HEK293 (cell line): ENCODE measurements at regions not wholly inside any gene's neighbourhood (a gene's known extent, or its start where the extent isn't known, plus 50 kb on each side); places are given as distances from the start of the nearest gene placed in this dataset.

Experiments
- CTCF ChIA-PET: fragments of 350-600 bp; formaldehyde crosslinking; extraction: SDS; loops from one replicate; lab custom pipeline; 2021; ENCODE audit warnings: antibody characterized with exemption; lab: Yijun Ruan, JAX
- POLR2A ChIA-PET: fragments of 300-600 bp; formaldehyde crosslinking; extraction: SDS; loops from one replicate; lab custom pipeline; 2020; ENCODE audit warnings: antibody characterized with exemption, inconsistent platforms; lab: Yijun Ruan, JAX
- H3K27ac ChIP-seq: fragments of 200-500 bp; sonication (Bioruptor generic); 2 replicates; pipeline ENCODE4 v1.5.1; 2014; ENCODE audit warnings: low read depth, low read length, control low read depth, inconsistent platforms; ENCODE audit errors: extremely low read depth
- H3K36me3 ChIP-seq, 2 experiments: fragments of 200-500 bp in 1 of 2; sonication (Bioruptor generic) in 1 of 2; 1 replicate in 1 of 2; 2 replicates in 1 of 2; pipeline ENCODE4 v1.5.1; 2014 to 2017; ENCODE audit warnings: inconsistent platforms in 2 of 2, low read length in 2 of 2; ENCODE audit not compliant: control insufficient read depth in 2 of 2, insufficient read depth in 1 of 2
- H3K4me1 ChIP-seq: fragments of 200-500 bp; sonication (Bioruptor generic); 2 replicates; pipeline ENCODE4 v1.5.1; 2014; ENCODE audit warnings: mild to moderate bottlenecking, low read length, inconsistent platforms; ENCODE audit not compliant: control insufficient read depth, insufficient read depth
- H3K4me3 ChIP-seq: 2 replicates; pipeline ENCODE4 v1.5.1; 2011; ENCODE audit warnings: low read depth, mild to moderate bottlenecking, control low read depth, low read length, moderate library complexity
- H3K9me3 ChIP-seq: fragments of 200-500 bp; sonication (Bioruptor generic); 2 replicates; pipeline ENCODE4 v1.5.1; 2014; ENCODE audit warnings: low read depth, low read length, inconsistent platforms; ENCODE audit not compliant: control insufficient read depth, insufficient read depth
- MEIS1 ChIP-seq: sonication (generic); formaldehyde crosslinking; IDR thresholded peaks from 2 replicates; pipeline ENCODE4 v1.8.1; 2022; ENCODE audit warnings: missing genetic modification reagents, mild to moderate bottlenecking, borderline replicate concordance
- OSR2 ChIP-seq: fragments of 450-650 bp; formaldehyde crosslinking; IDR thresholded peaks from 2 replicates; pipeline ENCODE4 v1.5.1; 2016; ENCODE audit warnings: missing biosample characterization, missing genetic modification characterization
- PRDM4 ChIP-seq: fragments of 450-650 bp; formaldehyde crosslinking; IDR thresholded peaks from 2 replicates; pipeline ENCODE4 v1.5.1; 2017; ENCODE audit warnings: missing biosample characterization, missing genetic modification characterization
- RBAK ChIP-seq: fragments of 450-650 bp; formaldehyde crosslinking; IDR thresholded peaks from 2 replicates; pipeline ENCODE4 v1.5.1; 2016; ENCODE audit warnings: missing biosample characterization, missing genetic modification characterization
- SCRT2 ChIP-seq: fragments of 450-650 bp; formaldehyde crosslinking; IDR thresholded peaks from 2 replicates; pipeline ENCODE4 v1.5.1; 2016; ENCODE audit warnings: missing biosample characterization, missing genetic modification characterization
- SETDB1 ChIP-seq: IDR thresholded peaks from one replicate; pipeline ENCODE4 v1.6.1; 2017; ENCODE audit warnings: mild to moderate bottlenecking, low read length, moderate library complexity, mixed read lengths; ENCODE audit not compliant: insufficient read length
- YY2 ChIP-seq: fragments of 450-650 bp; formaldehyde crosslinking; IDR thresholded peaks from 2 replicates; pipeline ENCODE4 v1.5.1; 2016; ENCODE audit warnings: missing biosample characterization, missing genetic modification characterization
- ZBTB21 ChIP-seq: fragments of 450-650 bp; formaldehyde crosslinking; IDR thresholded peaks from 2 replicates; pipeline ENCODE4 v1.5.1; 2017; ENCODE audit warnings: missing biosample characterization, missing genetic modification characterization
- ZBTB8A ChIP-seq: fragments of 450-650 bp; formaldehyde crosslinking; IDR thresholded peaks from 2 replicates; pipeline ENCODE4 v1.5.1; 2016; ENCODE audit warnings: missing biosample characterization, missing genetic modification characterization
- ZNF146 ChIP-seq: fragments of 450-650 bp; formaldehyde crosslinking; IDR thresholded peaks from 2 replicates; pipeline ENCODE4 v1.5.1; 2016; ENCODE audit warnings: missing biosample characterization, missing genetic modification characterization
- ZNF26 ChIP-seq: fragments of 450-650 bp; formaldehyde crosslinking; IDR thresholded peaks from 2 replicates; pipeline ENCODE4 v1.5.1; 2016; ENCODE audit warnings: missing biosample characterization, missing genetic modification characterization
- ZNF362 ChIP-seq: fragments of 450-650 bp; formaldehyde crosslinking; IDR thresholded peaks from 2 replicates; pipeline ENCODE4 v1.5.1; 2016; ENCODE audit warnings: missing biosample characterization, missing genetic modification characterization
- ZNF366 ChIP-seq: fragments of 450-650 bp; formaldehyde crosslinking; conservative IDR thresholded peaks from 2 replicates; pipeline ENCODE4 v1.5.1; 2016; ENCODE audit warnings: missing biosample characterization, missing genetic modification characterization
- ZNF37A ChIP-seq: fragments of 450-650 bp; IDR thresholded peaks from 2 replicates; pipeline ENCODE4 v1.5.1; 2018; ENCODE audit warnings: missing biosample characterization, missing genetic modification characterization
- ZNF394 ChIP-seq: fragments of 450-650 bp; formaldehyde crosslinking; IDR thresholded peaks from 2 replicates; pipeline ENCODE4 v1.5.1; 2016; ENCODE audit warnings: missing biosample characterization, missing genetic modification characterization, mild to moderate bottlenecking, moderate library complexity, borderline replicate concordance
- ZNF398 ChIP-seq: fragments of 450-650 bp; formaldehyde crosslinking; IDR thresholded peaks from 2 replicates; pipeline ENCODE4 v1.5.1; 2017; ENCODE audit warnings: missing biosample characterization, missing genetic modification characterization
- ZNF426 ChIP-seq: fragments of 450-650 bp; formaldehyde crosslinking; IDR thresholded peaks from 2 replicates; pipeline ENCODE4 v1.5.1; 2017; ENCODE audit warnings: missing biosample characterization, missing genetic modification characterization, mild to moderate bottlenecking, inconsistent platforms, moderate library complexity
- ZNF571 ChIP-seq: fragments of 450-650 bp; formaldehyde crosslinking; IDR thresholded peaks from 2 replicates; pipeline ENCODE4 v1.5.0; 2017; ENCODE audit warnings: missing biosample characterization, missing genetic modification characterization
- ZNF621 ChIP-seq: fragments of 450-650 bp; formaldehyde crosslinking; IDR thresholded peaks from 2 replicates; pipeline ENCODE4 v1.5.1; 2017; ENCODE audit warnings: missing biosample characterization, missing genetic modification characterization
- ZNF623 ChIP-seq: fragments of 450-650 bp; formaldehyde crosslinking; IDR thresholded peaks from 2 replicates; pipeline ENCODE4 v1.5.1; 2016; ENCODE audit warnings: missing biosample characterization, missing genetic modification characterization
- ZNF629 ChIP-seq: fragments of 450-650 bp; formaldehyde crosslinking; IDR thresholded peaks from 2 replicates; pipeline ENCODE4 v1.5.1; 2017; ENCODE audit warnings: missing biosample characterization, missing genetic modification characterization
- ZNF654 ChIP-seq: fragments of 450-650 bp; formaldehyde crosslinking; IDR thresholded peaks from 2 replicates; pipeline ENCODE4 v1.5.1; 2016; ENCODE audit warnings: low read depth, missing biosample characterization, missing genetic modification characterization
- ZNF792 ChIP-seq: fragments of 450-650 bp; formaldehyde crosslinking; IDR thresholded peaks from 2 replicates; pipeline ENCODE4 v1.5.1; 2016; ENCODE audit warnings: missing biosample characterization, missing genetic modification characterization
- ZSCAN16 ChIP-seq: fragments of 450-650 bp; formaldehyde crosslinking; IDR thresholded peaks from 2 replicates; pipeline ENCODE4 v1.5.1; 2016; ENCODE audit warnings: missing biosample characterization, missing genetic modification characterization
- ZSCAN4 ChIP-seq: fragments of 450-650 bp; formaldehyde crosslinking; IDR thresholded peaks from 2 replicates; pipeline ENCODE4 v1.5.1; 2017; ENCODE audit warnings: missing biosample characterization, missing genetic modification characterization

GRCh38 chr3:178203165-178203564 is 333.1 kb upstream of the KCNMB2 start (continued):
- TF ChIP-seq OSR2 = no peak
- no peak for TF ChIP-seq SETDB1
- TF ChIP-seq, all 188 proteins: peak for 0

GRCh38 chr3:178203650-178204049 is 332.6 kb upstream of the KCNMB2 start:
- POLR2A ChIA-PET = no interaction called here
- H3K9me3 ChIP-seq = no peaks in the 10 kb centered on the region
- TF ChIP-seq SCRT2 = no peak
- no peak for TF ChIP-seq ZSCAN4 (tag by site-specific recombination)
- TF ChIP-seq ZNF571 = no peak
- no peak for TF ChIP-seq ZNF362 (tag by site-specific recombination)
- TF ChIP-seq ZNF629 (tag by site-specific recombination) = no peak
- no peak for TF ChIP-seq ZNF621 (tag by site-specific recombination)
- TF ChIP-seq ZBTB8A (tag by site-specific recombination) = no peak
- no peak for TF ChIP-seq ZNF623
- no peak for TF ChIP-seq YY2 (tag by site-specific recombination)
- no peak for TF ChIP-seq MEIS1 (CRISPR knock-in tag)
- no peak for TF ChIP-seq ZNF26
- TF ChIP-seq ZSCAN16 (tag by site-specific recombination) = no peak
- no peak for TF ChIP-seq ZNF654 (tag by site-specific recombination)
- TF ChIP-seq ZBTB21 (tag by site-specific recombination) = no peak
- no peak for TF ChIP-seq ZNF792 (tag by site-specific recombination)
- TF ChIP-seq ZNF37A (tag by site-specific recombination) = no peak
- TF ChIP-seq RBAK = no peak
- H3K36me3 ChIP-seq = no peaks in the 10 kb centered on the region
- H3K4me1 ChIP-seq = no peaks in the 10 kb centered on the region
- H3K27ac ChIP-seq = no peak overlapping the region
- no peak overlapping the region for H3K4me3 ChIP-seq
- CTCF ChIA-PET = interaction anchor here (0.5 kb wide), 1 partner anchor 1029 kb away, joined by 3 read pairs; no protein-coding TSS in a partner anchor

GRCh38 chr3:178205740-178206139 is 330.5 kb upstream of the KCNMB2 start:
- ChIA-PET CTCF (interaction anchor here (0.6 kb wide), 1 partner anchor 101 kb away, joined by 3 read pairs; no protein-coding TSS in a partner anchor), POLR2A (no interaction called here)
- Histone ChIP-seq H3K4me3 (no peak overlapping the region), H3K9me3 (no peaks in the 10 kb centered on the region), H3K36me3 (no peaks in the 10 kb centered on the region), H3K4me1 (no peaks in the 10 kb centered on the region), H3K27ac (no peak overlapping the region)
- TF ChIP-seq ZSCAN16 (tag by site-specific recombination) (no peak), ZNF398 (tag by site-specific recombination) (no peak), ZNF146 (tag by site-specific recombination) (no peak), ZNF366 (tag by site-specific recombination) (no peak), ZNF394 (tag by site-specific recombination) (no peak), PRDM4 (tag by site-specific recombination) (no peak), ZNF426 (tag by site-specific recombination) (no peak)
